Fibroblast of pulmonary artery (primary cell): ENCODE measurements at regions not wholly inside any gene's neighbourhood (a gene's known extent, or its start where the extent isn't known, plus 50 kb on each side); places are given as distances from the start of the nearest gene placed in this dataset.

Source experiments
- DNase-seq: peaks from one replicate; pipeline ENCODE4 v3.0.0-alpha.2; 2010; ENCODE audit warnings: low read depth
- H3K4me3 ChIP-seq: replicated peaks from 2 replicates; pipeline ENCODE4 v1.5.1; 2011; ENCODE audit warnings: low read depth, mild to moderate bottlenecking, control low read depth, low read length, moderate library complexity
- CTCF ChIP-seq: IDR thresholded peaks from 2 replicates; pipeline ENCODE4 v1.5.1; 2011; ENCODE audit warnings: mild to moderate bottlenecking, control low read depth, low read length, inconsistent platforms; ENCODE audit errors: missing control alignments

GRCh38 chr3:145637105-145637504, 523.9 kb downstream of the PLOD2 start:
- no peak overlapping the region for H3K4me3 ChIP-seq
- no peak for DNase-seq
- TF ChIP-seq CTCF = no peak

GRCh38 chr3:145639003-145639606, 521.9 kb downstream of the PLOD2 start:
- H3K4me3 ChIP-seq = no peak overlapping the region
- DNase-seq = peak; percentile 1
- no peak for TF ChIP-seq CTCF

GRCh38 chr3:145639875-145640274, 521.1 kb downstream of the PLOD2 start:
- TF ChIP-seq CTCF = no peak
- no peak for DNase-seq
- no peak overlapping the region for H3K4me3 ChIP-seq

GRCh38 chr3:145648396-145648795, 512.6 kb downstream of the PLOD2 start:
- DNase-seq = no peak
- H3K4me3 ChIP-seq = no peak overlapping the region
- TF ChIP-seq CTCF = no peak

GRCh38 chr3:145649368-145649887, 511.6 kb downstream of the PLOD2 start:
- TF ChIP-seq CTCF = no peak
- peak; percentile 2 for DNase-seq
- H3K4me3 ChIP-seq = no peak overlapping the region

GRCh38 chr3:145650170-145650569, 510.8 kb downstream of the PLOD2 start:
- no peak for DNase-seq
- no peak for TF ChIP-seq CTCF
- H3K4me3 ChIP-seq = no peak overlapping the region

GRCh38 chr3:145671121-145671520, 489.9 kb downstream of the PLOD2 start:
- TF ChIP-seq CTCF = no peak
- H3K4me3 ChIP-seq = no peak overlapping the region
- DNase-seq = no peak
